ENCODE measurements at regions not wholly inside any gene's neighbourhood (a gene's known extent, or its start where the extent isn't known, plus 50 kb on each side); places are given as distances from the start of the nearest gene placed in this dataset.

DNA sequence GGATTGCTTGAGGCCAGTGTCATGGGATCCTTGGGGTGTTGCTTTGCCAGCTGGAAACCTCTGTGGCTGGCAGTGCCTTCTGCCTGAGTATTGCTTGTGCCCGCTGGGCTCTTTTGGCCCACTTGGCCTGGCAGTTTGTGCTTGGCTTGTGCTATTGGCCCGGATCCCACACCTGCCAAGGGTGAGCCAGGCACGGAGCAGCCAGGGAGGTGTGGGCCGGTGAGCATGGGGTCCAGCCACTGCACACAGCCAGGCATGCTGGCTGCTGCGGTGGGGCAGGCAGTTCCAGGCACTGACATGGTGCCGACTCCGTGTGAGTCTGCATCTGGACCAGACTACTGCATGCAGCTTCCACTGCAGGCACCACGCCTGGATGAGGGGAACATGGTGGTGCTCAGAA lies 62.5 kb upstream of the SYNCRIP start:
- DNase-seq: no peak

DNA sequence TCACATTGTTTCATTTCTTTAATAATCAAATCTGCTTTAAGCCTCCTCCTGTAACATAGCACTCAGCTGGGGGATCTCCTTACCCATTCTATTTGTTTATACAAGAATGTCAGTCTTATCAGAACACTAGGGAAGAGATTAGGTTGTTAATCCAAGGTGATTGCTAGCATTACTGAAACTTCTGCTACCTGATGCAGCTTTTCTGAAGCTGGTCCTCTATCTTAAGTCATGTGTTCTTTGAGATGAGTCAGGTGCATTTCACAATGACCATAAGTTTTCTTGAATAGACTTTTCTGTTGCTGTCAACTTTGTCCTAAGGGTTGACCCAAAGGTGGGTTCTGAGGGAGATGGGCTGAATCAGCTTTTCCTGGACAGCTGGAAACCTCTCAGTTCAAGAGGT lies 60.7 kb upstream of the SYNCRIP start:
- DNase-seq: no peak

All from NCI-H1694 (cell line).